HEK293 (cell line): ENCODE measurements at regions not wholly inside any gene's neighbourhood (a gene's known extent, or its start where the extent isn't known, plus 50 kb on each side); places are given as distances from the start of the nearest gene placed in this dataset.

Experiments
- CTCF ChIA-PET: fragments of 350-600 bp; formaldehyde crosslinking; extraction: SDS; loops from one replicate; lab custom pipeline; 2021; ENCODE audit warnings: antibody characterized with exemption; lab: Yijun Ruan, JAX
- POLR2A ChIA-PET: fragments of 300-600 bp; formaldehyde crosslinking; extraction: SDS; loops from one replicate; lab custom pipeline; 2020; ENCODE audit warnings: antibody characterized with exemption, inconsistent platforms; lab: Yijun Ruan, JAX
- H3K27ac ChIP-seq: fragments of 200-500 bp; sonication (Bioruptor generic); 2 replicates; pipeline ENCODE4 v1.5.1; 2014; ENCODE audit warnings: low read depth, low read length, control low read depth, inconsistent platforms; ENCODE audit errors: extremely low read depth
- H3K36me3 ChIP-seq, 2 experiments: fragments of 200-500 bp in 1 of 2; sonication (Bioruptor generic) in 1 of 2; 1 replicate in 1 of 2; 2 replicates in 1 of 2; pipeline ENCODE4 v1.5.1; 2014 to 2017; ENCODE audit warnings: inconsistent platforms in 2 of 2, low read length in 2 of 2; ENCODE audit not compliant: control insufficient read depth in 2 of 2, insufficient read depth in 1 of 2
- H3K4me1 ChIP-seq: fragments of 200-500 bp; sonication (Bioruptor generic); 2 replicates; pipeline ENCODE4 v1.5.1; 2014; ENCODE audit warnings: mild to moderate bottlenecking, low read length, inconsistent platforms; ENCODE audit not compliant: control insufficient read depth, insufficient read depth
- H3K4me3 ChIP-seq: 2 replicates; pipeline ENCODE4 v1.5.1; 2011; ENCODE audit warnings: low read depth, mild to moderate bottlenecking, control low read depth, low read length, moderate library complexity
- H3K9me3 ChIP-seq: fragments of 200-500 bp; sonication (Bioruptor generic); 2 replicates; pipeline ENCODE4 v1.5.1; 2014; ENCODE audit warnings: low read depth, low read length, inconsistent platforms; ENCODE audit not compliant: control insufficient read depth, insufficient read depth
- BCL11B ChIP-seq: fragments of 450-650 bp; formaldehyde crosslinking; IDR thresholded peaks from 2 replicates; pipeline ENCODE4 v1.5.1; 2016; ENCODE audit warnings: low read depth, missing biosample characterization, missing genetic modification characterization
- GLIS2 ChIP-seq: fragments of 450-650 bp; formaldehyde crosslinking; IDR thresholded peaks from 2 replicates; pipeline ENCODE4 v1.5.1; 2016; ENCODE audit warnings: missing biosample characterization, missing genetic modification characterization
- YY2 ChIP-seq: fragments of 450-650 bp; formaldehyde crosslinking; IDR thresholded peaks from 2 replicates; pipeline ENCODE4 v1.5.1; 2016; ENCODE audit warnings: missing biosample characterization, missing genetic modification characterization
- ZNF19 ChIP-seq: fragments of 450-650 bp; formaldehyde crosslinking; IDR thresholded peaks from 2 replicates; pipeline ENCODE4; 2016; ENCODE audit warnings: missing biosample characterization, missing genetic modification characterization, low read depth
- ZNF221 ChIP-seq: fragments of 450-650 bp; formaldehyde crosslinking; IDR thresholded peaks from 2 replicates; pipeline ENCODE4 v1.5.1; 2017; ENCODE audit warnings: missing biosample characterization, missing genetic modification characterization, borderline replicate concordance
- ZNF26 ChIP-seq: fragments of 450-650 bp; formaldehyde crosslinking; IDR thresholded peaks from 2 replicates; pipeline ENCODE4 v1.5.1; 2016; ENCODE audit warnings: missing biosample characterization, missing genetic modification characterization
- ZNF423 ChIP-seq: fragments of 450-650 bp; formaldehyde crosslinking; IDR thresholded peaks from 2 replicates; pipeline ENCODE4 v1.5.1; 2016; ENCODE audit warnings: missing biosample characterization, missing genetic modification characterization
- ZNF600 ChIP-seq: fragments of 450-650 bp; formaldehyde crosslinking; IDR thresholded peaks from 2 replicates; pipeline ENCODE4 v1.5.1; 2016; ENCODE audit warnings: missing biosample characterization, missing genetic modification characterization
- ZNF660 ChIP-seq: fragments of 450-650 bp; IDR thresholded peaks from 2 replicates; pipeline ENCODE4 v1.5.1; 2018; ENCODE audit warnings: missing biosample characterization, mild to moderate bottlenecking, missing genetic modification characterization
- ZNF701 ChIP-seq: fragments of 450-650 bp; formaldehyde crosslinking; IDR thresholded peaks from 2 replicates; pipeline ENCODE4 v1.5.1; 2016; ENCODE audit warnings: missing biosample characterization, missing genetic modification characterization
- ZSCAN16 ChIP-seq: fragments of 450-650 bp; formaldehyde crosslinking; IDR thresholded peaks from 2 replicates; pipeline ENCODE4 v1.5.1; 2016; ENCODE audit warnings: missing biosample characterization, missing genetic modification characterization
- TF ChIP-seq, protein P1 (sequence below): fragments of 450-650 bp; formaldehyde crosslinking; IDR thresholded peaks from 2 replicates; pipeline ENCODE4 v1.5.1; 2016; ENCODE audit warnings: missing biosample characterization, missing genetic modification characterization

- TF ChIP-seq ZNF660 (tag by site-specific recombination) = no peak
- TF ChIP-seq, protein P1, sequence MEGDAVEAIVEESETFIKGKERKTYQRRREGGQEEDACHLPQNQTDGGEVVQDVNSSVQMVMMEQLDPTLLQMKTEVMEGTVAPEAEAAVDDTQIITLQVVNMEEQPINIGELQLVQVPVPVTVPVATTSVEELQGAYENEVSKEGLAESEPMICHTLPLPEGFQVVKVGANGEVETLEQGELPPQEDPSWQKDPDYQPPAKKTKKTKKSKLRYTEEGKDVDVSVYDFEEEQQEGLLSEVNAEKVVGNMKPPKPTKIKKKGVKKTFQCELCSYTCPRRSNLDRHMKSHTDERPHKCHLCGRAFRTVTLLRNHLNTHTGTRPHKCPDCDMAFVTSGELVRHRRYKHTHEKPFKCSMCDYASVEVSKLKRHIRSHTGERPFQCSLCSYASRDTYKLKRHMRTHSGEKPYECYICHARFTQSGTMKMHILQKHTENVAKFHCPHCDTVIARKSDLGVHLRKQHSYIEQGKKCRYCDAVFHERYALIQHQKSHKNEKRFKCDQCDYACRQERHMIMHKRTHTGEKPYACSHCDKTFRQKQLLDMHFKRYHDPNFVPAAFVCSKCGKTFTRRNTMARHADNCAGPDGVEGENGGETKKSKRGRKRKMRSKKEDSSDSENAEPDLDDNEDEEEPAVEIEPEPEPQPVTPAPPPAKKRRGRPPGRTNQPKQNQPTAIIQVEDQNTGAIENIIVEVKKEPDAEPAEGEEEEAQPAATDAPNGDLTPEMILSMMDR (tag by site-specific recombination) = 0 out of 2 replicates have a peak, but pooled peaks have one; percentile 36
- ChIA-PET CTCF (interaction anchor here (0.7 to 3.1 kb wide), 44 partner anchors 9 to 828 kb away, joined by 3 to 16 read pairs (median 5); partner anchors contain the start of gene EDN1), POLR2A (interaction anchor here (0.7 to 0.9 kb wide), 2 partner anchors 193 to 424 kb away, joined by 3 read pairs; partner anchors contain the start of gene EDN1)
- Histone ChIP-seq H3K4me3 (no peak overlapping the region), H3K4me1 (no peaks in the 10 kb centered on the region), H3K27ac (no peak overlapping the region), H3K36me3 (no peaks in the 10 kb centered on the region), H3K9me3 (no peaks in the 10 kb centered on the region)
Measured at GRCh38 chr6:12482386-12483375, 192.5 kb downstream of the EDN1 start.

- no peak overlapping the region for H3K27ac ChIP-seq
- ChIA-PET POLR2A (no interaction called here), CTCF (interaction anchor here (0.8 to 3.1 kb wide), 12 partner anchors 10 to 194 kb away, joined by 3 to 16 read pairs (median 7); partner anchors contain the start of gene EDN1)
- H3K4me1 ChIP-seq = no peaks in the 10 kb centered on the region
- no peaks in the 10 kb centered on the region for H3K9me3 ChIP-seq
- no peak overlapping the region for H3K4me3 ChIP-seq
- no peaks in the 10 kb centered on the region for H3K36me3 ChIP-seq
- TF ChIP-seq ZNF660 (tag by site-specific recombination) (0 out of 2 replicates have a peak, but pooled peaks have one; percentile 48), ZNF423 (tag by site-specific recombination) (no peak)
- TF ChIP-seq, all 188 proteins: peak for 1
Measured at GRCh38 chr6:12483712-12484111, 193.6 kb downstream of the EDN1 start.

GRCh38 chr6:12484519-12484918 lies 194.4 kb downstream of the EDN1 start:
- Histone ChIP-seq H3K4me1 (no peaks in the 10 kb centered on the region), H3K36me3 (no peaks in the 10 kb centered on the region), H3K9me3 (no peaks in the 10 kb centered on the region), H3K4me3 (no peak overlapping the region), H3K27ac (no peak overlapping the region)
- ChIA-PET CTCF (interaction anchor here (0.7 to 3.1 kb wide), 8 partner anchors 20 to 195 kb away, joined by 3 to 10 read pairs (median 5); no protein-coding TSS in a partner anchor), POLR2A (no interaction called here)
- TF ChIP-seq, protein P1 (tag by site-specific recombination) = no peak
- TF ChIP-seq YY2 (tag by site-specific recombination) (no peak), ZNF221 (tag by site-specific recombination) (no peak), ZNF26 (tag by site-specific recombination) (no peak), ZNF600 (tag by site-specific recombination) (no peak), ZNF701 (no peak), ZNF19 (tag by site-specific recombination) (no peak), GLIS2 (tag by site-specific recombination) (no peak), BCL11B (tag by site-specific recombination) (no peak), ZSCAN16 (no peak)
